NCI-H1092 treated with DMSO at 0.1 percent for 48 hours (cell line): ENCODE measurements at regions not wholly inside any gene's neighbourhood (a gene's known extent, or its start where the extent isn't known, plus 50 kb on each side); places are given as distances from the start of the nearest gene placed in this dataset.
"Not testable (repeated sequence)": the region's sequence is repeated elsewhere in the genome, so short reads cannot be mapped to it uniquely, and the experiment has no call there.

Source experiments
- DNase-seq: peaks from one replicate; lab custom pipeline; 2025; lab: John Stamatoyannopoulos, UW

- no peak for DNase-seq
Observed at GRCh38 chr3:146757759-146758158, 152.6 kb upstream of the PLSCR5 start.

GRCh38 chr3:146750196-146750595 lies 145.1 kb upstream of the PLSCR5 start:
- no peak for DNase-seq

- no peak for DNase-seq
Observed at GRCh38 chr3:146747928-146748327, 142.8 kb upstream of the PLSCR5 start.

GRCh38 chr3:146747051-146747450 lies 141.9 kb upstream of the PLSCR5 start:
- DNase-seq = no peak

- no peak for DNase-seq
Observed at GRCh38 chr3:146746190-146746589, 141.0 kb upstream of the PLSCR5 start.

GRCh38 chr3:146739203-146739671 lies 134.1 kb upstream of the PLSCR5 start:
- no peak for DNase-seq

- no peak for DNase-seq
Observed at GRCh38 chr3:146732325-146732724, 127.2 kb upstream of the PLSCR5 start.

- DNase-seq = no peak
Observed at GRCh38 chr3:146715170-146715569, 110.0 kb upstream of the PLSCR5 start.

GRCh38 chr3:146712806-146713205 lies 107.7 kb upstream of the PLSCR5 start:
- no peak for DNase-seq

GRCh38 chr3:146709969-146710368 lies 104.8 kb upstream of the PLSCR5 start:
- no peak for DNase-seq

GRCh38 chr3:146705225-146705624 lies 100.1 kb upstream of the PLSCR5 start:
- DNase-seq = no peak

GRCh38 chr3:146702237-146702636 lies 97.1 kb upstream of the PLSCR5 start:
- no peak for DNase-seq

- no peak for DNase-seq
Observed at GRCh38 chr3:146701246-146701645, 96.1 kb upstream of the PLSCR5 start.

GRCh38 chr3:146700025-146700424 lies 94.9 kb upstream of the PLSCR5 start:
- DNase-seq = not testable (repeated sequence)

- no peak for DNase-seq
Observed at GRCh38 chr3:146692254-146692653, 87.1 kb upstream of the PLSCR5 start.

GRCh38 chr3:146685050-146685814 lies 80.1 kb upstream of the PLSCR5 start:
- DNase-seq = no peak

- peak; percentile 68 for DNase-seq
Observed at GRCh38 chr3:146682171-146682570, 77.0 kb upstream of the PLSCR5 start.

GRCh38 chr3:146680617-146681016 lies 75.5 kb upstream of the PLSCR5 start:
- no peak for DNase-seq

- DNase-seq = no peak
Observed at GRCh38 chr3:146679995-146680394, 74.8 kb upstream of the PLSCR5 start.

- DNase-seq = no peak
Observed at GRCh38 chr3:146679191-146679590, 74.0 kb upstream of the PLSCR5 start.

GRCh38 chr3:146672941-146673340 lies 67.8 kb upstream of the PLSCR5 start:
- no peak for DNase-seq

GRCh38 chr3:146664403-146664802 lies 59.3 kb upstream of the PLSCR5 start:
- no peak for DNase-seq

GRCh38 chr3:146658841-146659240 lies 53.7 kb upstream of the PLSCR5 start:
- DNase-seq = no peak
